ENCODE measurements at regions not wholly inside any gene's neighbourhood (a gene's known extent, or its start where the extent isn't known, plus 50 kb on each side); places are given as distances from the start of the nearest gene placed in this dataset.

DNA sequence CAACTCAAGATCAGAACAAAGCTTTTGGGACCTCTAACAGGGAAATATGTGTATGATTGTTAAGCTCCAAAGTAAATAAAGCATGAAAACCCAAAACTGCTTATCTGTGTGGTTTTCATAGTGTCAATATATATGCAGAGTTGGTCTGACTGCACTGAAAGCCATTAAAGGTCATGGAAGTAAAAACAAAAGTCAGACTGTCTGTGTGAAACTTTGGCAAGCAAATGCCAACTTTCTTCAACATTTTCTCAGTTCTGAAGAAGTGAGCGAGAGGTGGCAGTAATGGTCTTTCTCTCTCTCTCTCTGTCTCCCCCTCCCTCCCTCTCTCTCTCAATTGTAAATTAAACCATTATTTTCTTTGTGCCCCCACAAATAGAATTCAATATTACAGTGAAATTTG is 100.1 kb upstream of the S1PR1 start:
- H3K79me2 ChIP-seq (ENCODE audit: control insufficient read depth, insufficient read depth, low read length): no peaks in the 10 kb centered on the region
- H3K4me2 ChIP-seq (ENCODE audit: insufficient read depth, low read length): peak overlapping the region; percentile 19
- intact Hi-C loops (cut with micrococcal nuclease): loop anchor here (1.0 to 2.0 kb wide), 7 partner anchors 46 to 302 kb away; no protein-coding TSS in a partner anchor
- H2AFZ ChIP-seq (ENCODE audit: low read depth, low read length): no peak overlapping the region
- CTCF ChIA-PET: interaction anchor here (0.6 to 7.2 kb wide), 26 partner anchors 10 to 302 kb away, joined by 3 to 135 read pairs (median 6); partner anchors contain the start of genes DPH5 and S1PR1
- no peaks in the 10 kb centered on the region for H4K20me1 ChIP-seq (replicated peaks; ENCODE audit: control insufficient read depth, extremely low read depth, insufficient read depth, low read length)
- H3K27me3 ChIP-seq (ENCODE audit: control insufficient read depth in 2 of 2, insufficient read depth in 2 of 2, low read length in 2 of 2): no peaks in the 10 kb centered on the region
- no TSS peak for BruUV-seq (replicated peaks)
- no peaks in the 10 kb centered on the region for H3K9me3 ChIP-seq (replicated peaks; ENCODE audit: control insufficient read depth, insufficient read depth, low read length)
- TF ChIP-seq CTCF (IDR thresholded peaks at IDR 0.05; ENCODE audit: extremely low read depth in 1 of 2, insufficient read depth in 1 of 2, low read depth in 1 of 2, low read length in 2 of 2) (peak; percentile 33 to 43), POLR2A (IDR thresholded peaks at IDR 0.05; ENCODE audit: low read depth, low read length) (no peak), POLR2AphosphoS5 (IDR thresholded peaks at IDR 0.05; ENCODE audit: insufficient read depth, low read depth, low read length) (peak; percentile 26), EZH2 (IDR thresholded peaks at IDR 0.05; ENCODE audit: borderline replicate concordance, low read depth, low read length, severe bottlenecking) (no peak), GATA2 (IDR thresholded peaks at IDR 0.05; ENCODE audit: insufficient read depth, insufficient read length, low read depth, low read length) (peak; percentile 33)
- no peaks in the 10 kb centered on the region for H3K36me3 ChIP-seq (ENCODE audit: control insufficient read depth in 2 of 2, extremely low read depth in 1 of 2, insufficient read depth in 2 of 2, low read length in 2 of 2)
- dilution Hi-C loops (cut with MboI; ENCODE audit: extremely low pct_ligation_motif_present, low sequenced_read_pairs): no loop called here
- no peaks in the 10 kb centered on the region for H3K9me1 ChIP-seq (replicated peaks; ENCODE audit: control insufficient read depth, extremely low read depth, insufficient read depth, low read length)
- DNase-seq (ENCODE audit: low read depth, low spot score): peak; percentile 91
- H3K4me3 ChIP-seq (replicated peaks in 1 of 3; ENCODE audit: insufficient read depth in 1 of 3, low read depth in 1 of 3, low read length in 3 of 3): no peak overlapping the region
- POLR2A ChIA-PET: interaction anchor here (1.9 to 2.6 kb wide), 3 partner anchors 101 to 151 kb away, joined by 8 to 26 read pairs (median 14); partner anchors contain the start of gene S1PR1
- H3K27ac ChIP-seq (ENCODE audit: insufficient read depth, low read depth, low read length): no peak overlapping the region
- peak; percentile 87 for FAIRE-seq
- peaks cover 28% of the 10 kb centered on the region for H3K4me1 ChIP-seq (ENCODE audit: control insufficient read depth, extremely low read depth, insufficient read depth, low read length)
- H3K9ac ChIP-seq (replicated peaks; ENCODE audit: extremely low read depth, insufficient read depth, low read length): no peak overlapping the region

GRCh38 chr1:101136271-101136670 is 100.5 kb upstream of the S1PR1 start:
- H3K4me2 ChIP-seq (ENCODE audit: insufficient read depth, low read length): peak overlapping the region; percentile 3
- no peaks in the 10 kb centered on the region for H3K36me3 ChIP-seq (ENCODE audit: control insufficient read depth in 2 of 2, extremely low read depth in 1 of 2, insufficient read depth in 2 of 2, low read length in 2 of 2)
- intact Hi-C loops (cut with micrococcal nuclease): loop anchor here (1.0 to 2.0 kb wide), 3 partner anchors 47 to 302 kb away; no protein-coding TSS in a partner anchor
- BruUV-seq (replicated peaks): no TSS peak
- no peak overlapping the region for H3K27ac ChIP-seq (ENCODE audit: insufficient read depth, low read depth, low read length)
- FAIRE-seq: no peak
- ChIA-PET CTCF (interaction anchor here (0.6 to 7.2 kb wide), 24 partner anchors 10 to 302 kb away, joined by 3 to 135 read pairs (median 7); partner anchors contain the start of genes DPH5 and S1PR1), POLR2A (interaction anchor here (1.9 to 2.6 kb wide), 3 partner anchors 102 to 152 kb away, joined by 8 to 26 read pairs (median 14); partner anchors contain the start of gene S1PR1)
- H3K4me3 ChIP-seq (replicated peaks in 1 of 3; ENCODE audit: insufficient read depth in 1 of 3, low read depth in 1 of 3, low read length in 3 of 3): no peak overlapping the region
- no peaks in the 10 kb centered on the region for H3K9me3 ChIP-seq (replicated peaks; ENCODE audit: control insufficient read depth, insufficient read depth, low read length)
- no peak overlapping the region for H3K9ac ChIP-seq (replicated peaks; ENCODE audit: extremely low read depth, insufficient read depth, low read length)
- no peaks in the 10 kb centered on the region for H3K27me3 ChIP-seq (ENCODE audit: control insufficient read depth in 2 of 2, insufficient read depth in 2 of 2, low read length in 2 of 2)
- dilution Hi-C loops (cut with MboI; ENCODE audit: extremely low pct_ligation_motif_present, low sequenced_read_pairs): no loop called here
- DNase-seq (ENCODE audit: low read depth, low spot score): no peak
- H3K4me1 ChIP-seq (ENCODE audit: control insufficient read depth, extremely low read depth, insufficient read depth, low read length): peaks cover 28% of the 10 kb centered on the region
- no peaks in the 10 kb centered on the region for H3K79me2 ChIP-seq (ENCODE audit: control insufficient read depth, insufficient read depth, low read length)
- H2AFZ ChIP-seq (ENCODE audit: low read depth, low read length): no peak overlapping the region
- no peaks in the 10 kb centered on the region for H4K20me1 ChIP-seq (replicated peaks; ENCODE audit: control insufficient read depth, extremely low read depth, insufficient read depth, low read length)
- TF ChIP-seq POLR2AphosphoS5 (IDR thresholded peaks at IDR 0.05; ENCODE audit: insufficient read depth, low read depth, low read length) (no peak), CTCF (IDR thresholded peaks at IDR 0.05; ENCODE audit: extremely low read depth in 1 of 2, insufficient read depth in 1 of 2, low read depth in 1 of 2, low read length in 2 of 2) (no peak), JUN (IDR thresholded peaks at IDR 0.05; ENCODE audit: borderline replicate concordance, insufficient read depth, insufficient read length, low read depth) (no peak), POLR2A (IDR thresholded peaks at IDR 0.05; ENCODE audit: low read depth, low read length) (no peak), MYC (IDR thresholded peaks at IDR 0.05; ENCODE audit: low read depth, low read length) (no peak), FOS (IDR thresholded peaks at IDR 0.05; ENCODE audit: borderline replicate concordance, insufficient read depth, low read length) (no peak), MAX (IDR thresholded peaks at IDR 0.05; ENCODE audit: insufficient read depth, insufficient read length) (no peak), GATA2 (IDR thresholded peaks at IDR 0.05; ENCODE audit: insufficient read depth, insufficient read length, low read depth, low read length) (no peak), EZH2 (IDR thresholded peaks at IDR 0.05; ENCODE audit: borderline replicate concordance, low read depth, low read length, severe bottlenecking) (no peak)
- no peaks in the 10 kb centered on the region for H3K9me1 ChIP-seq (replicated peaks; ENCODE audit: control insufficient read depth, extremely low read depth, insufficient read depth, low read length)

All from endothelial cell of umbilical vein (primary cell).